BE2C (cell line): ENCODE measurements at regions not wholly inside any gene's neighbourhood (a gene's known extent, or its start where the extent isn't known, plus 50 kb on each side); places are given as distances from the start of the nearest gene placed in this dataset.

Experiments
- DNase-seq: peaks from one replicate; pipeline ENCODE4 v3.0.0-alpha.2; 2020
- H3K27me3 ChIP-seq: fragments of 250-450 bp; sonication (Bioruptor Pico); 2 replicates; pipeline ENCODE4 v1.5.1; 2020; ENCODE audit warnings: mild to moderate bottlenecking
- H3K36me3 ChIP-seq: fragments of 250-450 bp; sonication (Bioruptor Pico); 2 replicates; pipeline ENCODE4 v1.5.1; 2020; ENCODE audit warnings: mild to moderate bottlenecking
- H3K4me1 ChIP-seq: fragments of 250-450 bp; sonication (Bioruptor Pico); 2 replicates; pipeline ENCODE4 v1.5.1; 2020
- H3K4me3 ChIP-seq: 2 replicates; pipeline ENCODE4 v1.5.1; 2011; ENCODE audit warnings: low read depth, low read length
- H3K9me3 ChIP-seq: fragments of 250-450 bp; sonication (Bioruptor Pico); 2 replicates; pipeline ENCODE4 v1.5.1; 2020
- TF ChIP-seq, protein P1 (sequence below): IDR thresholded peaks from 2 replicates; pipeline ENCODE4 v1.5.1; 2012; ENCODE audit warnings: mild to moderate bottlenecking, low read depth, low read length

DNA sequence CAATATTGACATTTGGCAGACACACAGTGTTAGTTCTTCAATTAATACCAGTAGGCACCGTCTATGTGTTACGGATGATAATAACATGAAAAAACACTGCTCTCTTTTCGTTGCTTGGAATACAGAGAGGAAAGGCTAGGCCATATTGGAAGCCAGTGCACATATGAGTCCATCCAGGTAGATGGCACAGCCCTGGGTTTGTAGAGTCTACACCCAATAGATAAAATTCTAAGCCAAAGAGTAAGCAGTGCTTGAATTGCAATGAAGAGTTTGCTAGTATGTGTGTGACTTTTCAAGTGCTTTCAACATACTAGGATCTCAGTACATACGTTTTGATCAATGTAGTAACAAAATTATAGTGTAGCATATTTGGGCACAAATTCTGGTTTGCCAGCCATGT lies 243.3 kb upstream of the AVPR1A start:
- DNase-seq: no peak
- H3K27me3 ChIP-seq: no peaks in the 10 kb centered on the region; the same call in 1 of the 2 replicates
- no peak overlapping the region for H3K4me3 ChIP-seq
- H3K4me1 ChIP-seq: no peaks in the 10 kb centered on the region
- TF ChIP-seq, protein P1, sequence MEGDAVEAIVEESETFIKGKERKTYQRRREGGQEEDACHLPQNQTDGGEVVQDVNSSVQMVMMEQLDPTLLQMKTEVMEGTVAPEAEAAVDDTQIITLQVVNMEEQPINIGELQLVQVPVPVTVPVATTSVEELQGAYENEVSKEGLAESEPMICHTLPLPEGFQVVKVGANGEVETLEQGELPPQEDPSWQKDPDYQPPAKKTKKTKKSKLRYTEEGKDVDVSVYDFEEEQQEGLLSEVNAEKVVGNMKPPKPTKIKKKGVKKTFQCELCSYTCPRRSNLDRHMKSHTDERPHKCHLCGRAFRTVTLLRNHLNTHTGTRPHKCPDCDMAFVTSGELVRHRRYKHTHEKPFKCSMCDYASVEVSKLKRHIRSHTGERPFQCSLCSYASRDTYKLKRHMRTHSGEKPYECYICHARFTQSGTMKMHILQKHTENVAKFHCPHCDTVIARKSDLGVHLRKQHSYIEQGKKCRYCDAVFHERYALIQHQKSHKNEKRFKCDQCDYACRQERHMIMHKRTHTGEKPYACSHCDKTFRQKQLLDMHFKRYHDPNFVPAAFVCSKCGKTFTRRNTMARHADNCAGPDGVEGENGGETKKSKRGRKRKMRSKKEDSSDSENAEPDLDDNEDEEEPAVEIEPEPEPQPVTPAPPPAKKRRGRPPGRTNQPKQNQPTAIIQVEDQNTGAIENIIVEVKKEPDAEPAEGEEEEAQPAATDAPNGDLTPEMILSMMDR: no peak
- no peaks in the 10 kb centered on the region for H3K9me3 ChIP-seq
- H3K36me3 ChIP-seq: no peaks in the 10 kb centered on the region

DNA sequence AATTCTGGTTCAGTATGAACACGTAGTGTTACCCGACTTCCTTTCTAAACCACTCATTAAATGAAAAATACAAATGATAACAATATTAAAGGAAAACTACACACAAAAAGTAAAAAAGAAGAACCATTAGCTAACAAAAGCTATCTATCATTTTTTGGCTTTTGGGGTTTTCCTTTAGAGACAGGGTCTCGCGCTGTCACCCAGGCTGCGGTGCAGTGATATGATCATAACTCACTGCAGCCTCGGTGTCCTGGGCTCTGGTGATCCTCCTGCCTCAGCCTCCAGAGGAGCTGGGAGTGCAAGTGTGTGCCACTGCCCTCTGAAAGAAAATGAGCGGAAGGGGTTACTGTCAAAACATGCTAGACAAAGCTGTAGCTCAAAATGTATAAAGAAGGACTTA lies 238.2 kb upstream of the AVPR1A start:
- Histone ChIP-seq H3K4me3 (no peak overlapping the region), H3K9me3 (no peaks in the 10 kb centered on the region), H3K27me3 (no peaks in the 10 kb centered on the region; the same call in 1 of the 2 replicates), H3K36me3 (no peaks in the 10 kb centered on the region), H3K4me1 (no peaks in the 10 kb centered on the region)
- TF ChIP-seq, protein P1: no peak
- no peak for DNase-seq

DNA sequence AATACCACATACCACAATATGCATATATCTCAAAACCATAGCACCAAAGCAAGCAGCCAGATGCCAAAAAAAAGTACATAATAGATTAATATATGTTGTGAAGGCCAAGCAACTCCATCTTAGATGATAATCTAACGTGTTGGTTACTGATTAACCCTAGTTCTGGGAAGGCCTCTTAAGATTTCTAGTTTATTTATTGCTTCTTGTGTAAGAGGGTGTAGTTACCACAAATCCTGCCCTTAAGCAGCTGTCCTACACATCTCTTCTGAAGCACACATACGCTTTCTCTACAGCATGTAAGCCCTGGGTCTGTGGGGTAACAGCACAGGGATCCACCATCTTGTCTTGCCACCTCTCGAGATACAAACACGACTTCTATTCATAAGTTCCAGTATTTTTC lies 236.8 kb upstream of the AVPR1A start:
- H3K27me3 ChIP-seq: no peaks in the 10 kb centered on the region; the same call in 1 of the 2 replicates
- H3K36me3 ChIP-seq: no peaks in the 10 kb centered on the region
- H3K9me3 ChIP-seq: no peaks in the 10 kb centered on the region
- TF ChIP-seq, protein P1: no peak
- DNase-seq: no peak
- H3K4me3 ChIP-seq: no peak overlapping the region
- H3K4me1 ChIP-seq: no peaks in the 10 kb centered on the region

DNA sequence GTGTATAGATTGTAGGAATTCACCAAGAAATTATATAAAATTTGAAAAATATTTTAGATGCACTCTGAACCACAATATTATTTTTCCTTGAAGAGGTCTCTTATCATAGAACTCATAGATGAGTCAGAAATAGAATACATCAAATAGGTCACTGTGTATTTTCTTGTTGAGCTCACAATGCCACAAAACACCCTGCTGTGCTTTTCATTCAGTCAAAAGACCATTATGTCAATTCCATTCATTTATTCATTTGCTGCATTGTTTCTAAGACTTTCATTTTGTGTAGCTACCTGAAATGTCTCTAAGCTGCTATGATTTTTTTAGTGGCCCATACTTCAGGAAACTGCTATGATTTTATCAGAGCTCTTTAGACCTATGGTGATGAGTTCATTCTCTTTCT lies 231.9 kb upstream of the AVPR1A start:
- Histone ChIP-seq H3K4me3 (no peak overlapping the region), H3K9me3 (no peaks in the 10 kb centered on the region), H3K4me1 (no peaks in the 10 kb centered on the region), H3K36me3 (no peaks in the 10 kb centered on the region), H3K27me3 (no peaks in the 10 kb centered on the region)
- TF ChIP-seq, protein P1: no peak
- DNase-seq: no peak

DNA sequence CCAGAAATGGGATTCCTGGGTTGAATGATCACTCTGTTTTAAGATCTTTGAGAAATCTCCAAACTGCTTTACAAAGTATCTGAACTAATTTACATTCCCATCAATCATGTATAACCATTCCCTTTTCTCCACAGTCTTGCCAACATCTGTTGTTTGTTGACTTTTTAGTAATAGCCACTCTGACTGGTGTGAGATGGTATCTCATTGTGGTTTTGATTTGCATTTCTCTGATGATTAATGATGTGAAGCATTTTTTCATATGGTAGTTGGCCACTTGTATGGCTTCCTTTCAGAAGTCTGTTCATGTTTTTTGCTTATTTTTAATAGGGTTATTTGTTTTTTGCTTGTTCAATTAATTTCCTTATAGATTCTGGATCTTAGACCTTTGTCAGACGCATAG lies 211.8 kb upstream of the AVPR1A start:
- Histone ChIP-seq H3K36me3 (no peaks in the 10 kb centered on the region), H3K9me3 (no peaks in the 10 kb centered on the region), H3K27me3 (no peaks in the 10 kb centered on the region), H3K4me1 (no peaks in the 10 kb centered on the region), H3K4me3 (no peak overlapping the region)
- no peak for DNase-seq
- TF ChIP-seq, protein P1: no peak

DNA sequence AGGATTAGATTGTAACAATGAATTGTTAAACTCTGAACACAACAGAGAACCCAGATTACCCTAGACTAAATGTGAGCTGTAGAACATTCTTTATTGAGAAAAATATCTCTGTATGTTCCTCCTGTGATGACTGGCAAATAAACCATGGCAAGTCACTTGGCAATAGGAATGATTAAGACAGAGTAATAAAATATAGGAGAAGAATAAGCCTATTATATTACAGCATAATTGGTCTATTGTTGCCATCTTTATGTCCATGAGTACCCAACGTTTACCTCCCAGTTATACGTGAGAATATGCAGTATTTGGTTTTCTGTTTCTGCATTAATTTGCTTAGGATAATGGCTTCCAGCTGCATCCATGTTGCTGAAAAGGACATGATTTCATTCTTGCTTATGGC lies 211.2 kb upstream of the AVPR1A start:
- no peaks in the 10 kb centered on the region for H3K4me1 ChIP-seq
- H3K27me3 ChIP-seq: no peaks in the 10 kb centered on the region
- no peaks in the 10 kb centered on the region for H3K36me3 ChIP-seq
- TF ChIP-seq, protein P1: no peak
- DNase-seq: no peak
- H3K9me3 ChIP-seq: no peaks in the 10 kb centered on the region
- no peak overlapping the region for H3K4me3 ChIP-seq
